GM12878 (cell line): ENCODE measurements at regions not wholly inside any gene's neighbourhood (a gene's known extent, or its start where the extent isn't known, plus 50 kb on each side); places are given as distances from the start of the nearest gene placed in this dataset.

Source experiments
- ATAC-seq: fragments of 200-7000 bp; cut with Tn5 transposase; 3 replicates; pipeline ENCODE4 v1.9.1; 2020; ENCODE audit warnings: mild to moderate bottlenecking, moderate library complexity
- BruUV-seq: library from RNA; stranded (reverse); fragments of 400-500 nt; replicated peaks from 2 replicates; lab custom pipeline; 2021; lab: Mats Ljungman, UMichigan
- CTCF ChIA-PET: fragments of 300-600 bp; sonication (Branson Sonifier 250); formaldehyde crosslinking; extraction: SDS; loops from one replicate; lab custom pipeline; 2021; ENCODE audit warnings: inconsistent platforms; lab: Yijun Ruan, JAX
- POLR2A ChIA-PET: fragments of 350-600 bp; formaldehyde crosslinking; extraction: SDS; loops from one replicate; lab custom pipeline; 2021; ENCODE audit warnings: inconsistent platforms; lab: Charles Lee
- RAD21 ChIA-PET: fragments of 300-600 bp; sonication (Branson Sonifier 250); formaldehyde crosslinking; loops from one replicate; lab custom pipeline; 2023; ENCODE audit warnings: antibody characterized with exemption; ENCODE audit not compliant: unreplicated experiment; lab: Charles Lee
- SMC1A ChIA-PET: fragments of 300-600 bp; sonication (Branson Sonifier 250); formaldehyde crosslinking; loops from one replicate; lab custom pipeline; 2023; ENCODE audit not compliant: unreplicated experiment, uncharacterized antibody; lab: Charles Lee
- DNase-seq: peaks from one replicate; pipeline ENCODE4 v3.0.0-alpha.2; 2011; ENCODE audit warnings: low read depth, low spot score
- FAIRE-seq: peaks from 3 replicates; lab custom pipeline; 2011; peaks lifted over from hg19 to GRCh38; lab: Jason Lieb, UNC
- H2AFZ ChIP-seq: 2 replicates; pipeline ENCODE4 v1.6.0; 2011; ENCODE audit warnings: low read depth, low read length, control low read depth; ENCODE audit not compliant: control insufficient read depth
- H3K27ac ChIP-seq: 2 replicates; pipeline ENCODE4 v1.5.1; 2011; ENCODE audit warnings: control low read depth; ENCODE audit not compliant: control insufficient read depth, insufficient read depth
- H3K27me3 ChIP-seq, 2 experiments: replicated peaks in 1 of 2; 2 replicates each; pipeline versions ENCODE4 v1.6.0 to v1.6.1; 2011; ENCODE audit warnings: low read length in 1 of 2; ENCODE audit not compliant: control insufficient read depth in 2 of 2, insufficient read depth in 2 of 2
- H3K36me3 ChIP-seq, 2 experiments: 2 replicates each; pipeline ENCODE4 v1.5.1; 2011; ENCODE audit warnings: low read length in 1 of 2; ENCODE audit not compliant: control insufficient read depth in 2 of 2, insufficient read depth in 2 of 2
- H3K4me1 ChIP-seq: 2 replicates; pipeline ENCODE4 v1.6.1; 2011; ENCODE audit warnings: mild to moderate bottlenecking, low read length, moderate library complexity, mixed read lengths; ENCODE audit not compliant: control insufficient read depth, insufficient read depth
- H3K4me2 ChIP-seq: 2 replicates; pipeline ENCODE4 v1.6.0; 2011; ENCODE audit warnings: control low read depth; ENCODE audit not compliant: control insufficient read depth, insufficient read depth
- H3K4me3 ChIP-seq: fragments of 200-600 bp; sonication (generic); 2 replicates; pipeline ENCODE4 v1.5.1; 2016
- H3K79me2 ChIP-seq: 2 replicates; pipeline ENCODE4 v1.6.0; 2011; ENCODE audit warnings: low read length; ENCODE audit not compliant: control insufficient read depth, insufficient read depth
- H3K9ac ChIP-seq: 2 replicates; pipeline ENCODE4 v1.8.0; 2011; ENCODE audit warnings: low read length, control low read depth, mixed read lengths; ENCODE audit not compliant: control insufficient read depth, insufficient read depth
- H3K9me3 ChIP-seq: replicated peaks from 3 replicates; pipeline ENCODE4 v1.5.1; 2011; ENCODE audit warnings: mild to moderate bottlenecking, low read length; ENCODE audit not compliant: control insufficient read depth, insufficient read depth
- H4K20me1 ChIP-seq: 2 replicates; pipeline ENCODE4 v1.6.0; 2011; ENCODE audit not compliant: control insufficient read depth, insufficient read depth
- ELK1 ChIP-seq: IDR thresholded peaks from 2 replicates; pipeline ENCODE4 v1.6.1; 2012; ENCODE audit warnings: low read depth, low read length, improper control_type of control experiment
- IRF3 ChIP-seq: fragments of 450-650 bp; IDR thresholded peaks from 2 replicates; pipeline ENCODE4 v1.6.1; 2014; ENCODE audit warnings: mild to moderate bottlenecking
- NFYB ChIP-seq: IDR thresholded peaks from 2 replicates; pipeline ENCODE4 v1.6.1; 2011; ENCODE audit warnings: low read depth, mild to moderate bottlenecking, low read length, improper control_type of control experiment, moderate library complexity; ENCODE audit not compliant: insufficient read depth
- PAX8 ChIP-seq: fragments of 450-650 bp; IDR thresholded peaks from 2 replicates; pipeline ENCODE4 v1.6.1; 2017; ENCODE audit warnings: mild to moderate bottlenecking, moderate library complexity
- RELA ChIP-seq: fragments of 450-650 bp; IDR thresholded peaks from 2 replicates; pipeline ENCODE4 v1.8.0; 2014; ENCODE audit warnings: borderline replicate concordance; ENCODE audit not compliant: partially characterized antibody
- RELB ChIP-seq: fragments of 450-650 bp; IDR thresholded peaks from 2 replicates; pipeline ENCODE4 v1.6.1; 2017; ENCODE audit warnings: low read depth, mild to moderate bottlenecking, moderate library complexity
- SKIL ChIP-seq: fragments of 450-650 bp; IDR thresholded peaks from 2 replicates; pipeline ENCODE4 v1.6.1; 2017; ENCODE audit warnings: mild to moderate bottlenecking, low read depth, inconsistent platforms; ENCODE audit not compliant: poor library complexity, severe bottlenecking
- SRF ChIP-seq, 2 experiments: IDR thresholded peaks; 2 replicates each; pipeline ENCODE4 v1.6.1; 2011; ENCODE audit warnings: low read depth in 2 of 2, low read length in 2 of 2, mild to moderate bottlenecking in 1 of 2, moderate library complexity in 1 of 2
- TCF3 ChIP-seq: IDR thresholded peaks from 2 replicates; pipeline ENCODE4 v1.6.1; 2012; ENCODE audit warnings: low read depth, mild to moderate bottlenecking, low read length, borderline replicate concordance; ENCODE audit not compliant: insufficient read depth
- WGBS: methylation state at CpG from one replicate; pipeline ENCODE4 v1.1.6; 2016; ENCODE audit warnings: low lambda C conversion rate; ENCODE audit not compliant: insufficient replicate concordance, insufficient coverage; ENCODE audit errors: missing lambda C conversion rate; 5-methylcytosine and 5-hydroxymethylcytosine counted together
- in situ Hi-C: fragments of 300-500 bp; cut with MboI; formaldehyde crosslinking; loops from 9 replicates; pipeline ENCODE4 v1.14.3; 2018; ENCODE audit warnings: mixed read lengths
- intact Hi-C: fragments of 100-400 bp; cut with micrococcal nuclease; formaldehyde crosslinking; loops from one replicate; pipeline ENCODE4 v1.14.2; 2022; ENCODE audit not compliant: unreplicated experiment

GRCh38 chr11:71136095-71136845 is 116.1 kb downstream of the SHANK2 start (continued):
- TF ChIP-seq NFYB, result no peak
- TF ChIP-seq SRF (IDR thresholded peaks at IDR 0.05; ENCODE audit: low read depth in 2 of 2, low read length in 2 of 2), result no peak
- no peak for TF ChIP-seq TCF3

- WGBS, result 42% methylated on average over 6 of the region's 6 CpGs
- TF ChIP-seq RELA (no peak), PAX8 (no peak), IRF3 (no peak), SKIL (no peak), ELK1 (no peak), RELB (no peak)
- Histone ChIP-seq H3K4me2 (no peak overlapping the region), H3K9me3 (no peaks in the 10 kb centered on the region), H4K20me1 (no peaks in the 10 kb centered on the region), H3K36me3 (no peaks in the 10 kb centered on the region), H3K27ac (no peak overlapping the region), H3K27me3 (no peaks in the 10 kb centered on the region), H3K4me1 (no peaks in the 10 kb centered on the region), H3K4me3 (no peak overlapping the region), H2AFZ (no peak overlapping the region), H3K79me2 (no peaks in the 10 kb centered on the region), H3K9ac (no peak overlapping the region)
- DNase-seq (no peak), ATAC-seq (no peak), FAIRE-seq (no peak)
- intact Hi-C loops (no loop called here), in situ Hi-C loops (no loop called here)
- no TSS peak for BruUV-seq
- ChIA-PET POLR2A (no interaction called here), SMC1A (no interaction called here), CTCF (no interaction called here), RAD21 (no interaction called here)
These were observed 117.3 kb downstream of the SHANK2 start for GRCh38 chr11:71135112-71135511.
